HS-5 (cell line): ENCODE measurements at regions not wholly inside any gene's neighbourhood (a gene's known extent, or its start where the extent isn't known, plus 50 kb on each side); places are given as distances from the start of the nearest gene placed in this dataset.
"Not testable (repeated sequence)": the region's sequence is repeated elsewhere in the genome, so short reads cannot be mapped to it uniquely, and the experiment has no call there.

Source experiments
- DNase-seq: peaks from one replicate; pipeline ENCODE4 v3.0.0-alpha.2; 2012; ENCODE audit warnings: low read depth

- no peak for DNase-seq
Observed at GRCh38 chr2:182638667-182639066, 77.4 kb upstream of the DNAJC10 start.

GRCh38 chr2:182639971-182640370 lies 76.1 kb upstream of the DNAJC10 start:
- no peak for DNase-seq

GRCh38 chr2:182642328-182642727 lies 73.7 kb upstream of the DNAJC10 start:
- no peak for DNase-seq

- DNase-seq = no peak
Observed at GRCh38 chr2:182646763-182647498, 69.1 kb upstream of the DNAJC10 start.

GRCh38 chr2:182647499-182647787 lies 68.6 kb upstream of the DNAJC10 start:
- no peak for DNase-seq

GRCh38 chr2:182649316-182649715 lies 66.7 kb upstream of the DNAJC10 start:
- DNase-seq = no peak

GRCh38 chr2:182650704-182651103 lies 65.4 kb upstream of the DNAJC10 start:
- peak; percentile 49 for DNase-seq

- no peak for DNase-seq
Observed at GRCh38 chr2:182652326-182652725, 63.7 kb upstream of the DNAJC10 start.

GRCh38 chr2:182655750-182656149 lies 60.3 kb upstream of the DNAJC10 start:
- DNase-seq = no peak

GRCh38 chr2:182664212-182664611 lies 51.8 kb upstream of the DNAJC10 start:
- no peak for DNase-seq

GRCh38 chr2:182665500-182665899 lies 50.6 kb upstream of the DNAJC10 start:
- DNase-seq = not testable (repeated sequence)
